VCaP (cell line): ENCODE measurements at regions not wholly inside any gene's neighbourhood (a gene's known extent, or its start where the extent isn't known, plus 50 kb on each side); places are given as distances from the start of the nearest gene placed in this dataset.

Experiments used
- H3K27ac ChIP-seq: fragments of 450-650 bp; 2 replicates; pipeline ENCODE4 v1.5.1; 2017
- TF ChIP-seq, protein P1 (sequence below): fragments of 450-650 bp; conservative IDR thresholded peaks from 2 replicates; pipeline ENCODE4 v1.5.1; 2017; ENCODE audit warnings: mild to moderate bottlenecking, moderate library complexity

DNA sequence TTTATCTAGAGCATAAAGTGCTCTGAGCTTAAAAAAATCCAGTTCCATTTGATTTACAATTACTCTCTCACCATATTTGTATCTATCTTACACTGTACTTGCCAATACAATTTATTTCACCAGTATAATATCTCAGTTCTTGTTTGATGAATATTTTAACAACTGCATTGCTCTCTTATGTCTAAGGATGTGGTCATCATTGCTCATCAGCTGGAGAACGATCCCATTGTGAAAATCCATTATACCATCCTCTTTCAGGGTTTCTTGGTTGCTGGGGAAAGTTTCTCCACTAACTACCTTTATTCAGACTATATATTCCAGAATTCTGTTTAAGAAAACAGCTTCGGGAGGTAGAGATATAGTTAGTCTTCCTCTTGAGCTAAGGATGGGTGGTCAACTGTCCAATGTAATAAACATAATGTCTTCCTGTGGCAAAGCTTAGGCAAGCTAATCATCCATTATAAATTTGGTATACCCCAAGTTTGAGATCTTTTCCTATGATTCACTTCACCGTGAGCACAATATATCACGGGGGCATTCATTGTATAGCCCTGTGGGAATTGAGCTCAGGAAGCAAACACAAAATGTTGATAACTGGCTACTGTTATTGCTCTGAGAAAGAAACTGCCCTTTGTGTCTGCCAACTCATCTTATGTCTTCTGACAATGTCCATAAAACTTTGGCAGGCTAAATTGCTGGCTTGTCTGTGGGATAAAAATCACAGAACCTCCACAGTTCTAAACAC, 2361.9 kb downstream of the ARAP2 start:
- TF ChIP-seq, protein P1, sequence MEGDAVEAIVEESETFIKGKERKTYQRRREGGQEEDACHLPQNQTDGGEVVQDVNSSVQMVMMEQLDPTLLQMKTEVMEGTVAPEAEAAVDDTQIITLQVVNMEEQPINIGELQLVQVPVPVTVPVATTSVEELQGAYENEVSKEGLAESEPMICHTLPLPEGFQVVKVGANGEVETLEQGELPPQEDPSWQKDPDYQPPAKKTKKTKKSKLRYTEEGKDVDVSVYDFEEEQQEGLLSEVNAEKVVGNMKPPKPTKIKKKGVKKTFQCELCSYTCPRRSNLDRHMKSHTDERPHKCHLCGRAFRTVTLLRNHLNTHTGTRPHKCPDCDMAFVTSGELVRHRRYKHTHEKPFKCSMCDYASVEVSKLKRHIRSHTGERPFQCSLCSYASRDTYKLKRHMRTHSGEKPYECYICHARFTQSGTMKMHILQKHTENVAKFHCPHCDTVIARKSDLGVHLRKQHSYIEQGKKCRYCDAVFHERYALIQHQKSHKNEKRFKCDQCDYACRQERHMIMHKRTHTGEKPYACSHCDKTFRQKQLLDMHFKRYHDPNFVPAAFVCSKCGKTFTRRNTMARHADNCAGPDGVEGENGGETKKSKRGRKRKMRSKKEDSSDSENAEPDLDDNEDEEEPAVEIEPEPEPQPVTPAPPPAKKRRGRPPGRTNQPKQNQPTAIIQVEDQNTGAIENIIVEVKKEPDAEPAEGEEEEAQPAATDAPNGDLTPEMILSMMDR = no peak
- H3K27ac ChIP-seq = no peak overlapping the region

DNA sequence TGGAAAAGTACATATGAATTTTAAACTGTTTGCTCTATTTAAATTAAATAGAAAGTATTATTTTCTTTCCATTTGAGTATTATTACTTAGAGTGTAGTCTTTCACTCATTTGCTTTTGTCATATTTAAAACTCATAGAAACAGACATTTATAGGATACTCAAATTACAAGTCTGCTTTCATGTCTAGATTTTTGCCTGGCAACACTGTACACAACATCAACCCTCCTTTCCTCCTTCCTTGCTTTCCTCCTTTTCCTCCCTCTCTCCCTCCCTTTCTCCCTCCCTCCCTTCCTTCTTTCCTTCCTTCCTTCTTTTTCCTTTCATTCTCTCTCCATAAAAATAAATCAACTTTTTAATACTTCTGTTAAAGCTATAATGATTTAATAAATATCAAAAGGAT, 2361.2 kb downstream of the ARAP2 start:
- TF ChIP-seq, protein P1 = no peak

DNA sequence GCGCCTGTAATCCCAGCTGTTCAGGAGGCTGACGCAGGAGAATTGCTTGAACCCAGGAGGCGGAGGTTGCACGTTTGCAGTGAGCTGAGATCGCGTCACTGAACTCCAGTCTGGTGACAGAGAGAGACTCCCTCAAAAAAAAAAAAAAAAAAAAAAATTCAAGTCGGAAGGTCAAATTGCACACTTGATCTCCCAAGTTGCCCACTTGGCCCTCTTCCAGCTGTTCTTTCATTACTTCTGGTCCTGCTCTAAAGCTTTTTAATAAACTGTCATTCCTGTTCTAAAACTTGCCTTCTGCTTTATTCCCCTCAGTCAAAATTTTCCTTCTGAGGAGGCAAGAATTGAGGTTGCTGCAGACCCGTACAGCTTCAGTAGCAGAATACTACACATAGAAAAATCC, 2358.0 kb downstream of the ARAP2 start:
- TF ChIP-seq, protein P1 = no peak
- H3K27ac ChIP-seq = no peak overlapping the region

More for the DNA sequence above, 2361.2 kb downstream of the ARAP2 start:
- H3K27ac ChIP-seq = no peak overlapping the region

DNA sequence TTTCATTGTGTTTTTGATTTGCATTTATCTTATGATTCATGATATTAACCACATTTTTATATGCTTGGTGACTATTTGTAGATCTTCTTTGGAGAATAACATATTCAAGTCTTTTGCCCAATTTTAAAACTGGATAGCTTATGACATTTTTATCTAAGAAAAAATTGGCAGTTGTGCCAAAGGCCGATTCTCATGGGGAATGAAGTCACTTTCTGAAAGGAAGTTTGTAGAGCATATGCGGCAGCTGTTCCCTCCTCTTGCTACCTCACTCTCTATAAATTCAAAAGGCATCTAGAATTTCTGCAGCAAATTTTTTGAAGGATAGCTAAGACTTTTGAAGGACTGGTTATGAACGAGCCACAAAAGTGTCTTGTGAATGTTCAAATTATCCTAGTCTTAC, 2353.5 kb downstream of the ARAP2 start:
- TF ChIP-seq, protein P1 = no peak
- H3K27ac ChIP-seq = no peak overlapping the region

DNA sequence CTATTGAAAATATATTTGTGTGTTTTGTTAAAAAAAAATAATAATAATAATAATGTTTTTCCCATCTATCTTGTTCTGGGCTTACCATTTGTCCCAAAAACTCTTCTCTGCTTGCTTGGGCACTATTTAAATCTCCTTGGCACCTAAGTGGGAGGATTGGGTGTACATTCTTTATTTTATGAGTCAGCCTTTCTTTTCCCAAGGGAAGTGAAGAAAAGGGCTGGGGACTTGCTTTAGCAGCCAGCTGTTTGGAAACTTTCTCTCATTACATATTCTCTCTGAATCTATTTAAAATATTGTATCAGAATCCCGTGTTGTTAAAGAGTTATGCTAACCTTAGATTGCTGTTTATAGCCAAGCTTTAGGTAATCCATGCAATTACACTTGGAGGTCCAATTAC, 2332.4 kb downstream of the ARAP2 start:
- TF ChIP-seq, protein P1 = no peak
- no peak overlapping the region for H3K27ac ChIP-seq

DNA sequence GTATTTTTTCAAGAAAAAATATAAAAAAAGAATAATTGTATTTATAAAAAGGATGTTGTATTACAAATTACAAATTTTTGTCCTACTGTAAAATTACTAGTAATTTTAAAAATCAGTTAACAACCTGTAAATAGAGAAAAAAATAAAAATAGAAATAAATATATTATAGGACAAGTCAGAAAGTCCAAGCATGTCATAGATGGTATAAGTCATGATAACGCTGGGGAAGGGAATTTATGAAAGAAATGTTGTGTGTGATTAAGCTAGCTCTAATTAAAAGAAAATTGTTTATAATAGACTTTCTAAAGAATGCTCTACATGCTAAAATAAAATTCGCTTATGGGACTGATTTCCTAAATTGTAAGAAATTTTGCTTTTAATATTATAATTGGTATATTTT, 2329.9 kb downstream of the ARAP2 start:
- H3K27ac ChIP-seq = no peak overlapping the region
- TF ChIP-seq, protein P1 = no peak

DNA sequence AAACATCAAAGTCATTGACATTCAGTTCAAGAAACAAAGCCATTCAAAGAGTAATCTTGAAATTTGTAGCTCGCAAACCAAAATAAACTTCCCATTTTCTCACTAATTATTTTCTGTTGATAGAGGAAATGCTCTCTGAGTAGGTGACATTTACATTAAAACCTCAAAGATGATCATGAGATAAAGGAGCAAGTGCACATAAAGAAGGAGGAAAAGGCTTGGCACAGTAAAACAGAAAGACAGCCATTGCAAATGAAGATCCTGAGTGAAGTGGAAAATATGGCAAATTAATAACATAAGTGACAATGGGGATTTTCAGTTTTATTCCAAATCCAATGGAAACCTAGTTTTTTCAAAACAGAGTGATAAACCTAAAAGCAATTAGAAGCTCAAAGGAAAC, 2320.8 kb downstream of the ARAP2 start:
- H3K27ac ChIP-seq = no peak overlapping the region
- TF ChIP-seq, protein P1 = no peak
